K562 (cell line): ENCODE measurements at regions not wholly inside any gene's neighbourhood (a gene's known extent, or its start where the extent isn't known, plus 50 kb on each side); places are given as distances from the start of the nearest gene placed in this dataset.

Experiments
- ATAC-seq: fragments of 200-7000 bp; cut with Tn5 transposase; 3 replicates; pipeline ENCODE4 v1.9.1; 2020; ENCODE audit warnings: moderate library complexity
- BruUV-seq: library from RNA; stranded (reverse); fragments of 400-500 nt; replicated peaks from 2 replicates; lab custom pipeline; 2021; lab: Mats Ljungman, UMichigan
- CTCF ChIA-PET: fragments of 300-600 bp; formaldehyde crosslinking; extraction: SDS; loops from one replicate; lab custom pipeline; 2021; ENCODE audit warnings: low intra/inter-chr PET ratio; lab: Yijun Ruan, JAX
- POLR2A ChIA-PET: fragments of 300-600, 350-650 bp; sonication (Branson Sonifier 250); formaldehyde crosslinking; extraction: SDS; loops from one replicate; lab custom pipeline; 2021; ENCODE audit warnings: antibody characterized with exemption, inconsistent platforms; lab: Yijun Ruan, JAX
- DNase-seq, 4 experiments: peaks; one replicate each; pipeline versions ENCODE4 v3.0.0 to v3.0.0-alpha.2; 2011 to 2018; ENCODE audit warnings: low spot score in 3 of 4, mixed read lengths in 3 of 4; ENCODE audit errors: extremely low read depth in 1 of 4
- FAIRE-seq: peaks from 2 replicates; lab custom pipeline; 2011; peaks lifted over from hg19 to GRCh38; lab: Jason Lieb, UNC
- H2AFZ ChIP-seq: 2 replicates; pipeline ENCODE4 v1.6.0; 2011; ENCODE audit warnings: low read depth, low read length, control low read depth, inconsistent platforms
- H3K27ac ChIP-seq: fragments of 200-600 bp; 3 replicates; pipeline ENCODE4 v1.8.0; 2011; ENCODE audit warnings: low read depth, mild to moderate bottlenecking, control low read depth, inconsistent platforms, low read length, moderate library complexity, mixed read lengths; ENCODE audit errors: extremely low read depth
- H3K27me3 ChIP-seq, 2 experiments: fragments of 300-600 bp in 1 of 2; 2 replicates in 1 of 2; 3 replicates in 1 of 2; pipeline versions ENCODE4 v1.6.0 to v1.8.0; 2011; ENCODE audit warnings: inconsistent platforms in 2 of 2, low read length in 2 of 2, mild to moderate bottlenecking in 1 of 2, mixed read lengths in 1 of 2, moderate library complexity in 1 of 2; ENCODE audit not compliant: control insufficient read depth in 2 of 2, insufficient read depth in 2 of 2
- H3K36me3 ChIP-seq: fragments of 300-600 bp; 3 replicates; pipeline ENCODE4 v1.8.0; 2011; ENCODE audit warnings: mild to moderate bottlenecking, low read length, inconsistent platforms; ENCODE audit not compliant: control insufficient read depth, insufficient read depth
- H3K4me1 ChIP-seq, 2 experiments: fragments of 200-600 bp in 1 of 2; replicated peaks in 1 of 2; 2 replicates in 1 of 2; 3 replicates in 1 of 2; pipeline versions ENCODE4 v1.5.1 to v1.8.0; 2011; ENCODE audit warnings: inconsistent platforms in 2 of 2, low read length in 2 of 2, mild to moderate bottlenecking in 1 of 2, mixed read lengths in 1 of 2, moderate library complexity in 1 of 2; ENCODE audit not compliant: control insufficient read depth in 2 of 2, insufficient read depth in 2 of 2
- H3K4me2 ChIP-seq: 2 replicates; pipeline ENCODE4 v1.6.1; 2011; ENCODE audit warnings: low read length, control low read depth, inconsistent platforms, mixed read lengths; ENCODE audit not compliant: insufficient read depth
- H3K4me3 ChIP-seq: fragments of 200-600 bp; sonication (generic), shearing (Covaris generic); 2 replicates; pipeline ENCODE4 v1.5.1; 2016; ENCODE audit warnings: control low read depth, inconsistent platforms
- H3K79me2 ChIP-seq: fragments of 200-600 bp; 3 replicates; pipeline ENCODE4 v1.8.0; 2011; ENCODE audit warnings: low read length, inconsistent platforms; ENCODE audit not compliant: control insufficient read depth, insufficient read depth
- H3K9ac ChIP-seq, 2 experiments: 2 replicates each; pipeline versions ENCODE4 v1.6.0 to v1.6.1; 2011; ENCODE audit warnings: low read depth in 2 of 2, low read length in 2 of 2, control low read depth in 1 of 2, inconsistent platforms in 1 of 2, mild to moderate bottlenecking in 1 of 2, mixed read lengths in 1 of 2; ENCODE audit not compliant: insufficient read depth in 1 of 2
- H3K9me1 ChIP-seq: one replicate; pipeline ENCODE4 v1.6.0; 2011; ENCODE audit warnings: inconsistent platforms, mild to moderate bottlenecking, low read length, moderate library complexity; ENCODE audit not compliant: control insufficient read depth, insufficient read depth
- H3K9me3 ChIP-seq: replicated peaks from 2 replicates; pipeline ENCODE4 v1.5.1; 2011; ENCODE audit warnings: low read depth, low read length, inconsistent platforms; ENCODE audit not compliant: control insufficient read depth, insufficient read depth
- H4K20me1 ChIP-seq: replicated peaks from 2 replicates; pipeline ENCODE4 v1.6.1; 2011; ENCODE audit warnings: low read length, inconsistent platforms, mixed read lengths; ENCODE audit not compliant: control insufficient read depth, insufficient read depth
- DNMT1 ChIP-seq: fragments of 450-650 bp; IDR thresholded peaks from 2 replicates; pipeline ENCODE4 v1.6.1; 2016; ENCODE audit warnings: antibody characterized with exemption, mild to moderate bottlenecking
- GABPB1 ChIP-seq: sonication (generic); formaldehyde crosslinking; IDR thresholded peaks from 2 replicates; pipeline ENCODE4 v1.8.0; 2022; ENCODE audit warnings: mild to moderate bottlenecking, missing genetic modification reagents
- HMGN3 ChIP-seq: IDR thresholded peaks from 2 replicates; pipeline ENCODE4 v1.6.1; 2011; ENCODE audit warnings: borderline replicate concordance, low read depth, mild to moderate bottlenecking, mixed read lengths, low read length; ENCODE audit not compliant: insufficient read length; ENCODE audit errors: extremely low read depth
- IFI16 ChIP-seq: fragments of 250-450 bp; sonication (Bioruptor Pico); IDR thresholded peaks from 2 replicates; pipeline ENCODE4 v2.1.2; 2022; ENCODE audit warnings: mild to moderate bottlenecking, inconsistent platforms
- LEF1 ChIP-seq: fragments of 450-650 bp; IDR thresholded peaks from 2 replicates; pipeline ENCODE4 v1.6.1; 2016; ENCODE audit warnings: mild to moderate bottlenecking
- MYBL2 ChIP-seq, 2 experiments: fragments of 450-650 bp in 1 of 2; sonication (generic) in 1 of 2; formaldehyde crosslinking in 1 of 2; IDR thresholded peaks; 2 replicates each; pipeline versions ENCODE4 v1.6.1 to v1.8.1; 2017 to 2022; ENCODE audit warnings: borderline replicate concordance in 1 of 2, inconsistent platforms in 1 of 2, low read depth in 1 of 2, mild to moderate bottlenecking in 1 of 2, missing genetic modification reagents in 1 of 2, moderate library complexity in 1 of 2
- NELFE ChIP-seq: IDR thresholded peaks from 2 replicates; pipeline ENCODE4 v1.6.1; 2011; ENCODE audit warnings: mild to moderate bottlenecking; ENCODE audit not compliant: insufficient read depth, insufficient read length
- PHF21A ChIP-seq: fragments of 450-650 bp; IDR thresholded peaks from 2 replicates; pipeline ENCODE4 v1.6.1; 2017; ENCODE audit warnings: low read depth, borderline replicate concordance
- POLR3G ChIP-seq: IDR thresholded peaks from 2 replicates; pipeline ENCODE4 v1.6.1; 2011; ENCODE audit not compliant: insufficient read length, insufficient replicate concordance; ENCODE audit errors: extremely low read depth
- PTTG1 ChIP-seq: fragments of 450-650 bp; IDR thresholded peaks from 2 replicates; pipeline ENCODE4 v1.6.1; 2016; ENCODE audit warnings: low read depth, mild to moderate bottlenecking, missing genetic modification characterization, missing compliant biosample characterization
- RBM22 ChIP-seq: fragments of 200-400 bp; formaldehyde crosslinking; IDR thresholded peaks from 2 replicates; pipeline ENCODE4 v1.6.1; 2018; ENCODE audit warnings: low read length, low read depth; ENCODE audit not compliant: poor library complexity, severe bottlenecking
- RNF2 ChIP-seq: sonication (generic); IDR thresholded peaks from 2 replicates; pipeline ENCODE4 v1.6.1; 2016
- SMAD3 ChIP-seq: fragments of 450-650 bp; formaldehyde crosslinking; conservative IDR thresholded peaks from 2 replicates; pipeline ENCODE4 v1.4.0; 2020; ENCODE audit warnings: mild to moderate bottlenecking
- ZFP1 ChIP-seq: fragments of 450-650 bp; formaldehyde crosslinking; IDR thresholded peaks from 2 replicates; pipeline ENCODE4 v1.4.0; 2020; ENCODE audit warnings: mild to moderate bottlenecking, mixed read lengths
- ZNF696 ChIP-seq: fragments of 250-450 bp; sonication (Bioruptor Pico); conservative IDR thresholded peaks from 2 replicates; pipeline ENCODE4 v1.4.0; 2020; ENCODE audit warnings: mild to moderate bottlenecking, moderate library complexity
- in situ Hi-C: fragments of 300-500 bp; cut with MboI; formaldehyde crosslinking; loops from 4 replicates; pipeline ENCODE4 v1.15.0; 2018; ENCODE audit warnings: inconsistent platforms, mixed read lengths
- intact Hi-C: fragments of 100-400 bp; cut with micrococcal nuclease; formaldehyde crosslinking; loops from 2 replicates; pipeline ENCODE4 v1.14.2; 2022

GRCh38 chr5:57754616-57755015 lies 272.0 kb upstream of the ACTBL2 start:
- H3K36me3 ChIP-seq: no peaks in the 10 kb centered on the region
- FAIRE-seq: no peak
- H3K4me2 ChIP-seq: no peak overlapping the region
- in situ Hi-C loops: no loop called here
- DNase-seq: no peak
- BruUV-seq: no TSS peak
- POLR2A ChIA-PET: no interaction called here
- H2AFZ ChIP-seq: no peak overlapping the region
- 0 out of 5 replicates have a peak, but pooled peaks cover 0 to 4% of the 10 kb centered on the region in 2 experiments for H3K27me3 ChIP-seq
- H3K4me3 ChIP-seq: no peak overlapping the region
- CTCF ChIA-PET: no interaction called here
- no peak overlapping the region for H3K9ac ChIP-seq
- no peaks in the 10 kb centered on the region for H3K4me1 ChIP-seq
- H3K79me2 ChIP-seq: no peaks in the 10 kb centered on the region
- no peak overlapping the region for H3K27ac ChIP-seq
- ATAC-seq: no peak
- TF ChIP-seq PTTG1 (tag) (no peak), RBM22 (no peak), PHF21A (no peak), SMAD3 (no peak), POLR3G (no peak), ZNF696 (CRISPR knock-in tag) (no peak), NELFE (no peak), RNF2 (no peak), DNMT1 (no peak), HMGN3 (no peak), ZFP1 (no peak), GABPB1 (CRISPR knock-in tag) (no peak), MYBL2 (IDR thresholded peaks at IDR 0.05; ENCODE audit: low read depth) (no peak), MYBL2 (CRISPR knock-in tag; IDR thresholded peaks at IDR 0.05; ENCODE audit: borderline replicate concordance) (no peak), LEF1 (no peak), IFI16 (CRISPR knock-in tag) (no peak)
- H3K9me3 ChIP-seq: no peaks in the 10 kb centered on the region
- no peaks in the 10 kb centered on the region for H3K9me1 ChIP-seq
- H4K20me1 ChIP-seq: no peaks in the 10 kb centered on the region
- intact Hi-C loops: no loop called here
